Left hindlimb (tissue), 1 donor: ENCODE measurements at regions not wholly inside any gene's neighbourhood (a gene's known extent, or its start where the extent isn't known, plus 50 kb on each side); places are given as distances from the start of the nearest gene placed in this dataset.

Experiments used
- DNase-seq: peaks from one replicate; pipeline ENCODE4 v3.0.0-alpha.2; 2018

- DNase-seq: no peak
Measured at GRCh38 chr13:47420020-47420419, 523.2 kb upstream of the HTR2A start.

GRCh38 chr13:47418206-47418920 is 521.5 kb upstream of the HTR2A start:
- no peak for DNase-seq

- DNase-seq: no peak
Measured at GRCh38 chr13:47417485-47417884, 520.6 kb upstream of the HTR2A start.

- no peak for DNase-seq
Measured at GRCh38 chr13:47415048-47415447, 518.2 kb upstream of the HTR2A start.

- no peak for DNase-seq
Measured at GRCh38 chr13:47413526-47413925, 516.7 kb upstream of the HTR2A start.

- no peak for DNase-seq
Measured at GRCh38 chr13:47413112-47413511, 516.3 kb upstream of the HTR2A start.

- DNase-seq: no peak
Measured at GRCh38 chr13:47409778-47410177, 512.9 kb upstream of the HTR2A start.

GRCh38 chr13:47408546-47409319 is 511.9 kb upstream of the HTR2A start:
- DNase-seq: no peak

GRCh38 chr13:47407808-47408207 is 511.0 kb upstream of the HTR2A start:
- DNase-seq: no peak

GRCh38 chr13:47399599-47399998 is 502.7 kb upstream of the HTR2A start:
- DNase-seq: no peak

- DNase-seq: no peak
Measured at GRCh38 chr13:47397739-47398138, 500.9 kb upstream of the HTR2A start.

GRCh38 chr13:47396915-47397314 is 500.1 kb upstream of the HTR2A start:
- no peak for DNase-seq

GRCh38 chr13:47374741-47375140 is 477.9 kb upstream of the HTR2A start:
- no peak for DNase-seq

- no peak for DNase-seq
Measured at GRCh38 chr13:47372751-47373150, 475.9 kb upstream of the HTR2A start.

GRCh38 chr13:47351798-47352197 is 454.9 kb upstream of the HTR2A start:
- DNase-seq: no peak

GRCh38 chr13:47350334-47351124 is 453.7 kb upstream of the HTR2A start:
- DNase-seq: no peak

- no peak for DNase-seq
Measured at GRCh38 chr13:47349211-47349610, 452.4 kb upstream of the HTR2A start.

- no peak for DNase-seq
Measured at GRCh38 chr13:47337781-47338507, 441.1 kb upstream of the HTR2A start.

GRCh38 chr13:47334173-47334572 is 437.3 kb upstream of the HTR2A start:
- DNase-seq: peak; percentile 36

- no peak for DNase-seq
Measured at GRCh38 chr13:47332149-47332548, 435.3 kb upstream of the HTR2A start.

- no peak for DNase-seq
Measured at GRCh38 chr13:47330031-47330430, 433.2 kb upstream of the HTR2A start.

- DNase-seq: no peak
Measured at GRCh38 chr13:47327861-47328260, 431.0 kb upstream of the HTR2A start.

- no peak for DNase-seq
Measured at GRCh38 chr13:47326061-47326460, 429.2 kb upstream of the HTR2A start.
